ENCODE measurements at regions not wholly inside any gene's neighbourhood (a gene's known extent, or its start where the extent isn't known, plus 50 kb on each side); places are given as distances from the start of the nearest gene placed in this dataset.

- no peak for TF ChIP-seq CTCF (IDR thresholded peaks at IDR 0.05)
- no peak for TF ChIP-seq POLR2A (IDR thresholded peaks at IDR 0.05)
Observed at GRCh38 chr16:49936791-49937190, 80.9 kb upstream of the ZNF423 start.
